ENCODE measurements at regions not wholly inside any gene's neighbourhood (a gene's known extent, or its start where the extent isn't known, plus 50 kb on each side); places are given as distances from the start of the nearest gene placed in this dataset.

GRCh38 chr7:106372595-106373318, 88.0 kb upstream of the NAMPT start:
- Mint-ChIP-seq H3K4me3 (no peak overlapping the region), H3K27ac (no peak overlapping the region), H3K27me3 (ENCODE audit: low read depth in 2 of 2) (peaks cover 0 to 4% of the 10 kb centered on the region in 2 donors), H3K4me1 (peaks cover 0 to 3% of the 10 kb centered on the region in 2 donors), H3K9me3 (no peaks in the 10 kb centered on the region), H3K36me3 (no peaks in the 10 kb centered on the region)
- no peaks in the 10 kb centered on the region for H3K4me1 ChIP-seq (ENCODE audit: control insufficient read depth, insufficient read depth, low read length)
- intact Hi-C loops (cut with micrococcal nuclease), result no loop called here
- 64% methylated on average over 3 of the region's 3 CpGs for WGBS (ENCODE audit: insufficient coverage)
- no peak for ATAC-seq
- H3K9me3 ChIP-seq (ENCODE audit: control insufficient read depth, insufficient read depth, low read length), result no peaks in the 10 kb centered on the region
- no peak for DNase-seq
- no peak for TF ChIP-seq CTCF (IDR thresholded peaks at IDR 0.05)
- no peak overlapping the region for H3K4me3 ChIP-seq (ENCODE audit: low read length)
- H3K27me3 ChIP-seq (ENCODE audit: control insufficient read depth, insufficient read depth, low read length), result no peaks in the 10 kb centered on the region
- H3K36me3 ChIP-seq (ENCODE audit: control insufficient read depth, insufficient read depth, low read length), result no peaks in the 10 kb centered on the region
- no peak overlapping the region for H3K27ac ChIP-seq (ENCODE audit: low read length)

- 93% methylated on average over 2 of the region's 2 CpGs for WGBS (ENCODE audit: insufficient coverage)
- no peak for TF ChIP-seq CTCF (IDR thresholded peaks at IDR 0.05)
- no peaks in the 10 kb centered on the region for H3K36me3 ChIP-seq (ENCODE audit: control insufficient read depth, insufficient read depth, low read length)
- Mint-ChIP-seq H3K4me3 (no peak overlapping the region), H3K4me1 (no peaks in the 10 kb centered on the region), H3K36me3 (no peaks in the 10 kb centered on the region), H3K9me3 (no peaks in the 10 kb centered on the region), H3K27ac (no peak overlapping the region), H3K27me3 (ENCODE audit: low read depth in 2 of 2) (peaks cover 0 to 4% of the 10 kb centered on the region in 2 donors)
- no peak overlapping the region for H3K4me3 ChIP-seq (ENCODE audit: low read length)
- intact Hi-C loops (cut with micrococcal nuclease), result no loop called here
- ATAC-seq, result no peak
- no peaks in the 10 kb centered on the region for H3K27me3 ChIP-seq (ENCODE audit: control insufficient read depth, insufficient read depth, low read length)
- DNase-seq, result no peak
- no peak overlapping the region for H3K27ac ChIP-seq (ENCODE audit: low read length)
- no peaks in the 10 kb centered on the region for H3K9me3 ChIP-seq (ENCODE audit: control insufficient read depth, insufficient read depth, low read length)
- no peaks in the 10 kb centered on the region for H3K4me1 ChIP-seq (ENCODE audit: control insufficient read depth, insufficient read depth, low read length)
Measured at GRCh38 chr7:106372126-106372525, 87.3 kb upstream of the NAMPT start.

- Mint-ChIP-seq H3K9me3 (no peaks in the 10 kb centered on the region), H3K4me1 (no peaks in the 10 kb centered on the region), H3K36me3 (no peaks in the 10 kb centered on the region), H3K27ac (no peak overlapping the region), H3K4me3 (no peak overlapping the region), H3K27me3 (ENCODE audit: low read depth in 2 of 2) (peaks cover 0 to 4% of the 10 kb centered on the region in 2 donors)
- Histone ChIP-seq H3K27me3 (ENCODE audit: control insufficient read depth, insufficient read depth, low read length) (no peaks in the 10 kb centered on the region), H3K36me3 (ENCODE audit: control insufficient read depth, insufficient read depth, low read length) (no peaks in the 10 kb centered on the region), H3K9me3 (ENCODE audit: control insufficient read depth, insufficient read depth, low read length) (no peaks in the 10 kb centered on the region), H3K4me3 (ENCODE audit: low read length) (no peak overlapping the region), H3K4me1 (ENCODE audit: control insufficient read depth, insufficient read depth, low read length) (no peaks in the 10 kb centered on the region), H3K27ac (ENCODE audit: low read length) (no peak overlapping the region)
- intact Hi-C loops (cut with micrococcal nuclease), result no loop called here
- WGBS (ENCODE audit: insufficient coverage), result 91% methylated on average over 4 of the region's 4 CpGs
- DNase-seq (no peak), ATAC-seq (peak in 1 of 3 donors; percentile 45)
- no peak for TF ChIP-seq CTCF (IDR thresholded peaks at IDR 0.05)
Measured at GRCh38 chr7:106371629-106372028, 86.8 kb upstream of the NAMPT start.

- 96% methylated on average over 8 of the region's 10 CpGs for WGBS (ENCODE audit: insufficient coverage)
- Histone ChIP-seq H3K27ac (ENCODE audit: low read length) (no peak overlapping the region), H3K4me1 (ENCODE audit: control insufficient read depth, insufficient read depth, low read length) (no peaks in the 10 kb centered on the region), H3K9me3 (ENCODE audit: control insufficient read depth, insufficient read depth, low read length) (no peaks in the 10 kb centered on the region), H3K27me3 (ENCODE audit: control insufficient read depth, insufficient read depth, low read length) (no peaks in the 10 kb centered on the region), H3K4me3 (ENCODE audit: low read length) (no peak overlapping the region), H3K36me3 (ENCODE audit: control insufficient read depth, insufficient read depth, low read length) (no peaks in the 10 kb centered on the region)
- no peaks in the 10 kb centered on the region for H3K36me3 Mint-ChIP-seq
- no peak for DNase-seq
- H3K27me3 Mint-ChIP-seq (ENCODE audit: low read depth in 2 of 2), result peaks cover 0 to 4% of the 10 kb centered on the region in 2 donors
- H3K27ac Mint-ChIP-seq, result no peak overlapping the region
- intact Hi-C loops (cut with micrococcal nuclease), result no loop called here
- H3K4me3 Mint-ChIP-seq, result no peak overlapping the region
- no peaks in the 10 kb centered on the region for H3K9me3 Mint-ChIP-seq
- no peak for TF ChIP-seq CTCF (IDR thresholded peaks at IDR 0.05)
- no peaks in the 10 kb centered on the region for H3K4me1 Mint-ChIP-seq
- ATAC-seq, result no peak
Measured at GRCh38 chr7:106370542-106370941, 85.8 kb upstream of the NAMPT start.
